T-cell (primary cell): ENCODE measurements at regions not wholly inside any gene's neighbourhood (a gene's known extent, or its start where the extent isn't known, plus 50 kb on each side); places are given as distances from the start of the nearest gene placed in this dataset.

Experiments used
- ATAC-seq, 4 experiments: fragments of 200-7000 bp in 3 of 4; fragments of 150-1000 bp in 1 of 4; cut with Tn5 transposase; replicated peaks in 1 of 4; 1 replicate in 3 of 4; 2 replicates in 1 of 4; pipeline ENCODE4 v1.10.0; 2021; ENCODE audit warnings: moderate library complexity in 3 of 4, mild to moderate bottlenecking in 2 of 4, moderate number of reproducible peaks in 1 of 4
- CTCF ChIA-PET, 2 donors: fragments of 300-600 bp; sonication (Branson Sonifier 250); formaldehyde crosslinking; loops; one replicate each; lab custom pipeline; 2022; ENCODE audit warnings: antibody characterized with exemption in 2 of 2; lab: Charles Lee
- POLR2A ChIA-PET, 2 donors: fragments of 300-600 bp; sonication (Branson Sonifier 250); formaldehyde crosslinking; loops; one replicate each; lab custom pipeline; 2022; ENCODE audit warnings: antibody characterized with exemption in 2 of 2; lab: Charles Lee
- DNase-seq, 35 experiments: peaks; one replicate each; pipeline versions ENCODE4 v3.0.0 to v3.0.0-alpha.2; 2013 to 2023
- H3K27ac ChIP-seq: one replicate; pipeline ENCODE4 v1.5.1; 2013; ENCODE audit warnings: low read length
- H3K27me3 ChIP-seq, 2 experiments: replicated peaks in 1 of 2; 1 replicate in 1 of 2; 2 replicates in 1 of 2; pipeline versions ENCODE4 v1.6.1 to v1.7.0; 2013; ENCODE audit warnings: low read length in 1 of 2, mixed read lengths in 1 of 2; ENCODE audit not compliant: control insufficient read depth in 2 of 2, insufficient read depth in 2 of 2; ENCODE audit errors: extremely low read depth in 1 of 2
- H3K36me3 ChIP-seq, 2 donors: 1 replicate in 1 of 2; 2 replicates in 1 of 2; pipeline versions ENCODE4 v1.6.1 to v1.7.0; 2013; ENCODE audit warnings: low read length in 1 of 2; ENCODE audit not compliant: control insufficient read depth in 2 of 2, insufficient read depth in 1 of 2; ENCODE audit errors: extremely low read depth in 1 of 2
- H3K4me1 ChIP-seq, 2 experiments: 1 replicate in 1 of 2; 2 replicates in 1 of 2; pipeline versions ENCODE4 v1.6.1 to v1.7.0; 2013; ENCODE audit warnings: low read length in 2 of 2, mixed read lengths in 1 of 2; ENCODE audit not compliant: insufficient read depth in 2 of 2, control insufficient read depth in 1 of 2; ENCODE audit errors: extremely low read depth in 1 of 2
- H3K4me3 ChIP-seq, 2 donors: 1 replicate in 1 of 2; 2 replicates in 1 of 2; pipeline versions ENCODE4 v1.5.1 to v1.7.0; 2013; ENCODE audit warnings: mild to moderate bottlenecking in 2 of 2, low read length in 1 of 2, moderate library complexity in 1 of 2; ENCODE audit not compliant: control insufficient read depth in 1 of 2; ENCODE audit errors: extremely low read depth in 1 of 2
- H3K9me3 ChIP-seq: 2 replicates; pipeline ENCODE4 v1.7.0; 2013
- H3K27ac Mint-ChIP-seq, 2 donors: one replicate each; pipeline ENCODE4 v1.8.0; 2020 to 2021; ENCODE audit warnings: mild to moderate bottlenecking in 2 of 2, mixed read lengths in 2 of 2
- H3K27me3 Mint-ChIP-seq, 2 donors: one replicate each; pipeline ENCODE4 v1.8.0; 2021 to 2022; ENCODE audit warnings: mixed read lengths in 2 of 2
- H3K36me3 Mint-ChIP-seq: one replicate; pipeline ENCODE4 v1.8.0; 2021; ENCODE audit warnings: mixed read lengths
- H3K4me1 Mint-ChIP-seq, 3 donors: one replicate each; pipeline ENCODE4 v1.8.0; 2020 to 2022; ENCODE audit warnings: mixed read lengths in 3 of 3, mild to moderate bottlenecking in 1 of 3
- H3K4me3 Mint-ChIP-seq, 3 donors: one replicate each; pipeline ENCODE4 v1.8.0; 2020 to 2022; ENCODE audit warnings: mild to moderate bottlenecking in 3 of 3, mixed read lengths in 3 of 3, moderate library complexity in 3 of 3
- H3K9me3 Mint-ChIP-seq, 3 donors: one replicate each; pipeline ENCODE4 v1.8.0; 2020 to 2022; ENCODE audit warnings: mixed read lengths in 3 of 3
- WGBS: methylation state at CpG from one replicate; pipeline ENCODE4 v1.1.5; 2013; ENCODE audit warnings: missing lambda C conversion rate; ENCODE audit not compliant: insufficient coverage; 5-methylcytosine and 5-hydroxymethylcytosine counted together

- Mint-ChIP-seq H3K9me3 (no peaks in the 10 kb centered on the region), H3K36me3 (no peaks in the 10 kb centered on the region), H3K27me3 (peaks cover 0 to 3% of the 10 kb centered on the region in 2 donors), H3K4me1 (no peaks in the 10 kb centered on the region), H3K27ac (no peak overlapping the region), H3K4me3 (no peak overlapping the region)
- ATAC-seq = no peak
- Histone ChIP-seq H3K4me1 (no peaks in the 10 kb centered on the region), H3K36me3 (no peaks in the 10 kb centered on the region), H3K9me3 (no peaks in the 10 kb centered on the region), H3K4me3 (no peak overlapping the region), H3K27me3 (no peaks in the 10 kb centered on the region), H3K27ac (no peak overlapping the region)
- POLR2A ChIA-PET = no interaction called here
- no CpG with 5 or more reads among the region's 8 CpGs for WGBS
- CTCF ChIA-PET = no interaction called here
- DNase-seq = no peak
Measured at GRCh38 chr15:96264801-96265515, 65.5 kb upstream of the NR2F2 start.

- no peak for DNase-seq
- H3K9me3 Mint-ChIP-seq = no peaks in the 10 kb centered on the region
- Histone ChIP-seq H3K9me3 (no peaks in the 10 kb centered on the region), H3K27ac (no peak overlapping the region), H3K27me3 (no peaks in the 10 kb centered on the region), H3K4me1 (no peaks in the 10 kb centered on the region), H3K4me3 (no peak overlapping the region), H3K36me3 (no peaks in the 10 kb centered on the region)
- no peak overlapping the region for H3K4me3 Mint-ChIP-seq
- no peak overlapping the region for H3K27ac Mint-ChIP-seq
- peaks cover 0 to 3% of the 10 kb centered on the region in 2 donors for H3K27me3 Mint-ChIP-seq
- CTCF ChIA-PET = no interaction called here
- H3K4me1 Mint-ChIP-seq = no peaks in the 10 kb centered on the region
- no peak for ATAC-seq
- POLR2A ChIA-PET = no interaction called here
- H3K36me3 Mint-ChIP-seq = no peaks in the 10 kb centered on the region
- no CpG with 5 or more reads among the region's 5 CpGs for WGBS
Measured at GRCh38 chr15:96266456-96266855, 64.0 kb upstream of the NR2F2 start.

GRCh38 chr15:96267463-96267862 is 63.0 kb upstream of the NR2F2 start:
- no peaks in the 10 kb centered on the region for H3K4me1 ChIP-seq
- Mint-ChIP-seq H3K9me3 (peaks cover 0 to 2% (median 0%) of the 10 kb centered on the region in 3 donors), H3K27ac (no peak overlapping the region), H3K27me3 (no peaks in the 10 kb centered on the region), H3K4me1 (no peaks in the 10 kb centered on the region), H3K36me3 (no peaks in the 10 kb centered on the region), H3K4me3 (no peak overlapping the region)
- ChIA-PET CTCF (no interaction called here), POLR2A (no interaction called here)
- WGBS = 80% methylated on average over 3 of the region's 4 CpGs
- ATAC-seq (no peak), DNase-seq (no peak)
- H3K36me3 ChIP-seq = no peaks in the 10 kb centered on the region
- no peak overlapping the region for H3K4me3 ChIP-seq
- no peaks in the 10 kb centered on the region for H3K27me3 ChIP-seq
- H3K27ac ChIP-seq = no peak overlapping the region
- H3K9me3 ChIP-seq = no peaks in the 10 kb centered on the region

- H3K36me3 ChIP-seq = no peaks in the 10 kb centered on the region
- ChIA-PET POLR2A (no interaction called here), CTCF (interaction anchor here (0.6 kb wide), 2 partner anchors 778 to 1908 kb away, joined by 3 read pairs; no protein-coding TSS in a partner anchor)
- ATAC-seq (no peak), DNase-seq (no peak)
- no peak overlapping the region for H3K4me3 Mint-ChIP-seq
- no peak overlapping the region for H3K4me3 ChIP-seq
- no peak overlapping the region for H3K27ac Mint-ChIP-seq
- no peaks in the 10 kb centered on the region for H3K27me3 Mint-ChIP-seq
- H3K4me1 ChIP-seq = no peaks in the 10 kb centered on the region
- H3K9me3 Mint-ChIP-seq = peaks cover 0 to 5% (median 0%) of the 10 kb centered on the region in 3 donors
- no peaks in the 10 kb centered on the region for H3K36me3 Mint-ChIP-seq
- H3K27ac ChIP-seq = no peak overlapping the region
- H3K27me3 ChIP-seq = no peaks in the 10 kb centered on the region
- WGBS = 68% methylated on average over 10 of the region's 14 CpGs
- H3K4me1 Mint-ChIP-seq = no peaks in the 10 kb centered on the region
- no peaks in the 10 kb centered on the region for H3K9me3 ChIP-seq
Measured at GRCh38 chr15:96268442-96269204, 61.9 kb upstream of the NR2F2 start.

DNA sequence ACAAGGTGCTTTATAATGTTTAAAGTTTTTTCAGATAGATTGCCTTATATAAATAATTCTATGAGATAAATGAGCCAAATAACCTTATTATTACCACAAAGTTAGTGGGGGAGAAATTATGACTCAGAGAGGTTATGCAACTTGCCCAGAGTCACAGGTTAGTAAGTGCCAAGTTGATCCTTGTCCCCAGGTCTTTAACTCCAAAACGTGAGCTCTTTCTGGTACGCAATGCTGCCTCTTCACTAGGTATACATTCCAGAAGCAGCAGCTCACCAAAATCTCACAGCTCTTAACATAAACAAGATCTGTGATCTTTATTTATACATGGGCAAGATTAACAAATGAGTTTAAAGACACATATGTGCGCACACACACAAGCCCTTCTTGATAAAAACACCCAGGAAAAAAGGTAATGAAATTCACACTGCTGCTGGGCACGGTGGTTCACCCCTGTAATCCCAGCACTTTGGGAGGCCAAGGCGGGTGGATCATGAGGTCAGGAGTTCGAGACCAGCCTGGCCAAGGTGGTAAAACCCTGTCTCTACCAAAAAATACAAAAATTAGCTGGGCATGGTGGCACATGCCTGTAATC is 59.8 kb upstream of the NR2F2 start:
- peaks cover 0 to 5% (median 0%) of the 10 kb centered on the region in 3 donors for H3K9me3 Mint-ChIP-seq
- CTCF ChIA-PET = no interaction called here
- POLR2A ChIA-PET = no interaction called here
- no peak for ATAC-seq
- H3K27me3 ChIP-seq = no peaks in the 10 kb centered on the region
- no peaks in the 10 kb centered on the region for H3K4me1 Mint-ChIP-seq
- H3K4me3 ChIP-seq = no peak overlapping the region
- no peak overlapping the region for H3K27ac ChIP-seq
- no peaks in the 10 kb centered on the region for H3K36me3 Mint-ChIP-seq
- no peaks in the 10 kb centered on the region for H3K36me3 ChIP-seq
- no peak overlapping the region for H3K27ac Mint-ChIP-seq
- H3K4me3 Mint-ChIP-seq = no peak overlapping the region
- WGBS = 80% methylated on average over 1 of the region's 6 CpGs
- no peaks in the 10 kb centered on the region for H3K9me3 ChIP-seq
- H3K4me1 ChIP-seq = no peaks in the 10 kb centered on the region
- no peaks in the 10 kb centered on the region for H3K27me3 Mint-ChIP-seq
- no peak for DNase-seq

DNA sequence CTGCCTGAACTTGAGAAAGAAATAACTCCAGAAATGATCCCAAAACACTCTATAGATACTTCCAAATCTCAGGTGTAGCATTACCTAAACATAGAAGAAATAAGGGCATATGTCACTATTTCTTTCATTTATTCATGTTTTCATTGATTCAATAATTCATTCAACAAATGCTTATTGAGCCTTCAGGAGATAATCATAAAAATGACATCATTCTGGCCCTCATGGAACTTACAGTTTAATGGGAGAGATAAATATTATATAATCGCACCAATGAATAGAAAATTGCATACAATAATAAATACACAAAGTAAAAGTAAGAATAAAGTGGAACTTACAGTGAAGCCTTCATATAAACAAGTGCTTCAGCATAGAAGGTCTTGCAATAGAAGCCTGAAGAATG is 58.1 kb upstream of the NR2F2 start:
- H3K9me3 ChIP-seq = no peaks in the 10 kb centered on the region
- no peaks in the 10 kb centered on the region for H3K27me3 ChIP-seq
- ChIA-PET POLR2A (no interaction called here), CTCF (interaction anchor here in 1 of 2 donors (0.6 kb wide), 1 partner anchor 1033 kb away, joined by 3 read pairs; no protein-coding TSS in a partner anchor)
- no peak overlapping the region for H3K4me3 ChIP-seq
- H3K4me3 Mint-ChIP-seq = no peak overlapping the region
- H3K9me3 Mint-ChIP-seq = peaks cover 0 to 5% (median 0%) of the 10 kb centered on the region in 3 donors
- no peak overlapping the region for H3K27ac ChIP-seq
- ATAC-seq = no peak
- H3K36me3 Mint-ChIP-seq = no peaks in the 10 kb centered on the region
- H3K4me1 Mint-ChIP-seq = no peaks in the 10 kb centered on the region
- no peaks in the 10 kb centered on the region for H3K4me1 ChIP-seq
- H3K27ac Mint-ChIP-seq = no peak overlapping the region
- no peaks in the 10 kb centered on the region for H3K36me3 ChIP-seq
- DNase-seq = no peak
- no peaks in the 10 kb centered on the region for H3K27me3 Mint-ChIP-seq
- WGBS = no CpG with 5 or more reads among the region's 1 CpG
